ENCODE measurements at regions not wholly inside any gene's neighbourhood (a gene's known extent, or its start where the extent isn't known, plus 50 kb on each side); places are given as distances from the start of the nearest gene placed in this dataset.

DNA sequence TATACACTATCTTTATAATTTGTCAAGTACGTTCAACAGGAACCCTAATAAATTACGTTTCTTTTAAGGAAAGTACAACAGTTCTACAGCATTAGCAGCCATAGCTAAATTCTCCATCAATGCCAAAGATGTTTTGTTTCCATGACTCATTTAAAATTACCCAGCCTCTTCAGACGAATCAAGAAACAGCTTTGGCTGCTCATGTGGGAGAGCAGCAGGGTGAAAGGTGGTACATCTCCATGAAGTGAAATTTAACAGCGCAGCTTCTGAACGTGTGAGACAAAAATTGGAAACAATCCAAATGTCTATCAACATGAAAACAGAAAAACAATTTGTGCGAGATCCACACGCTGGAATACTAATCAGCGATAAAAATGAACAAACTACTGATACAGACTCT, 327.3 kb upstream of the CDH6 start:
- TF ChIP-seq, protein P1, sequence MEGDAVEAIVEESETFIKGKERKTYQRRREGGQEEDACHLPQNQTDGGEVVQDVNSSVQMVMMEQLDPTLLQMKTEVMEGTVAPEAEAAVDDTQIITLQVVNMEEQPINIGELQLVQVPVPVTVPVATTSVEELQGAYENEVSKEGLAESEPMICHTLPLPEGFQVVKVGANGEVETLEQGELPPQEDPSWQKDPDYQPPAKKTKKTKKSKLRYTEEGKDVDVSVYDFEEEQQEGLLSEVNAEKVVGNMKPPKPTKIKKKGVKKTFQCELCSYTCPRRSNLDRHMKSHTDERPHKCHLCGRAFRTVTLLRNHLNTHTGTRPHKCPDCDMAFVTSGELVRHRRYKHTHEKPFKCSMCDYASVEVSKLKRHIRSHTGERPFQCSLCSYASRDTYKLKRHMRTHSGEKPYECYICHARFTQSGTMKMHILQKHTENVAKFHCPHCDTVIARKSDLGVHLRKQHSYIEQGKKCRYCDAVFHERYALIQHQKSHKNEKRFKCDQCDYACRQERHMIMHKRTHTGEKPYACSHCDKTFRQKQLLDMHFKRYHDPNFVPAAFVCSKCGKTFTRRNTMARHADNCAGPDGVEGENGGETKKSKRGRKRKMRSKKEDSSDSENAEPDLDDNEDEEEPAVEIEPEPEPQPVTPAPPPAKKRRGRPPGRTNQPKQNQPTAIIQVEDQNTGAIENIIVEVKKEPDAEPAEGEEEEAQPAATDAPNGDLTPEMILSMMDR (conservative IDR thresholded peaks at IDR 0.05 in 1 of 2, IDR thresholded peaks at IDR 0.05 in 1 of 2; ENCODE audit: low read depth in 1 of 2, low read length in 2 of 2) = no peak
- no peak for TF ChIP-seq EZH2 (IDR thresholded peaks at IDR 0.05; ENCODE audit: low read length, missing control alignments)

Measured in fibroblast of lung (primary cell).